Body of pancreas (tissue), 4 donors: ENCODE measurements at regions not wholly inside any gene's neighbourhood (a gene's known extent, or its start where the extent isn't known, plus 50 kb on each side); places are given as distances from the start of the nearest gene placed in this dataset.

Experiments used
- ATAC-seq: fragments of 150-250 bp; one replicate; pipeline ENCODE4 v1.9.1; 2016
- DNase-seq, 4 donors: peaks; one replicate each; pipeline ENCODE4 v3.0.0-alpha.2; 2019
- H3K27ac ChIP-seq, 4 donors: fragments of 200-600 bp; sonication (generic); 1 replicate in 3 of 4; 2 replicates in 1 of 4; pipeline versions ENCODE4 v1.5.1 to v1.6.1; 2016 to 2019; ENCODE audit warnings: mild to moderate bottlenecking in 1 of 4, mixed read lengths in 1 of 4, moderate library complexity in 1 of 4
- H3K27me3 ChIP-seq, 2 donors: fragments of 200-600 bp; sonication (generic); one replicate each; pipeline ENCODE4 v1.6.0; 2016; ENCODE audit warnings: mild to moderate bottlenecking in 1 of 2
- H3K36me3 ChIP-seq, 2 donors: fragments of 200-600 bp; sonication (generic); replicated peaks in 1 of 2; 2 replicates each; pipeline ENCODE4 v1.5.1; 2016; ENCODE audit warnings: low read depth in 2 of 2; ENCODE audit not compliant: insufficient read depth in 1 of 2
- H3K4me1 ChIP-seq: fragments of 200-600 bp; sonication (generic); one replicate; pipeline ENCODE4 v1.6.0; 2016
- H3K4me3 ChIP-seq, 2 donors: fragments of 200-600 bp; sonication (generic); 1 replicate in 1 of 2; 2 replicates in 1 of 2; pipeline ENCODE4 v1.5.1; 2016 to 2019
- H3K9me3 ChIP-seq, 3 donors: fragments of 200-600 bp; sonication (generic); 1 replicate in 2 of 3; 2 replicates in 1 of 3; pipeline ENCODE4 v1.5.1; 2016
- CTCF ChIP-seq, 7 experiments: fragments of 450-650 bp in 4 of 7; fragments of 200-600 bp in 3 of 7; sonication (generic) in 3 of 7; IDR thresholded peaks; one replicate each; pipeline ENCODE4 v1.5.1; 2016 to 2019; ENCODE audit warnings: antibody characterized with exemption in 7 of 7
- POLR2A ChIP-seq, 3 donors: fragments of 450-650 bp; IDR thresholded peaks; one replicate each; pipeline ENCODE4 v1.6.1; 2016; ENCODE audit warnings: antibody characterized with exemption in 3 of 3, mild to moderate bottlenecking in 2 of 3
- WGBS, 2 donors: methylation state at CpG; one replicate each; pipeline ENCODE4 v1.1.5; 2017; 5-methylcytosine and 5-hydroxymethylcytosine counted together
- intact Hi-C: fragments of 100-400 bp; cut with DNase I; formaldehyde crosslinking; loops from one replicate; pipeline ENCODE4 v1.15.1; 2023

- no peak for TF ChIP-seq CTCF (IDR thresholded peaks at IDR 0.05)
- no peak for TF ChIP-seq POLR2A (IDR thresholded peaks at IDR 0.05)
- DNase-seq (no peak), ATAC-seq (no peak)
- intact Hi-C loops = no loop called here
- 53 to 64% methylated on average over 1 of the region's 1 CpG for WGBS, 2 donors
- H3K4me3 ChIP-seq = no peak overlapping the region
- no peaks in the 10 kb centered on the region for H3K4me1 ChIP-seq
- no peaks in the 10 kb centered on the region for H3K36me3 ChIP-seq
- H3K27ac ChIP-seq = no peak overlapping the region
- H3K27me3 ChIP-seq = no peaks in the 10 kb centered on the region
- no peaks in the 10 kb centered on the region for H3K9me3 ChIP-seq
Observed at GRCh38 chr4:58602022-58602421, 1491.8 kb upstream of the IGFBP7 start.

GRCh38 chr4:58600290-58600689 lies 1490.1 kb upstream of the IGFBP7 start:
- H3K27ac ChIP-seq = no peak overlapping the region
- H3K36me3 ChIP-seq = no peaks in the 10 kb centered on the region
- DNase-seq (no peak), ATAC-seq (no peak)
- WGBS, 2 donors = 64 to 65% methylated on average over 2 of the region's 2 CpGs
- H3K27me3 ChIP-seq = no peaks in the 10 kb centered on the region
- H3K4me3 ChIP-seq = no peak overlapping the region
- H3K4me1 ChIP-seq = no peaks in the 10 kb centered on the region
- intact Hi-C loops = no loop called here
- no peak for TF ChIP-seq POLR2A (IDR thresholded peaks at IDR 0.05)
- H3K9me3 ChIP-seq = no peaks in the 10 kb centered on the region

GRCh38 chr4:58590722-58591121 lies 1480.5 kb upstream of the IGFBP7 start:
- H3K36me3 ChIP-seq = no peaks in the 10 kb centered on the region
- H3K27me3 ChIP-seq = no peaks in the 10 kb centered on the region
- no peak overlapping the region for H3K27ac ChIP-seq
- no peaks in the 10 kb centered on the region for H3K9me3 ChIP-seq
- no peaks in the 10 kb centered on the region for H3K4me1 ChIP-seq
- DNase-seq (no peak), ATAC-seq (no peak)
- intact Hi-C loops = no loop called here
- no peak overlapping the region for H3K4me3 ChIP-seq
- no peak for TF ChIP-seq POLR2A (IDR thresholded peaks at IDR 0.05)
- TF ChIP-seq CTCF (IDR thresholded peaks at IDR 0.05) = no peak
- WGBS, 2 donors = 51 to 53% methylated on average over 2 of the region's 2 CpGs

- Histone ChIP-seq H3K27ac (no peak overlapping the region), H3K27me3 (no peaks in the 10 kb centered on the region), H3K4me1 (no peaks in the 10 kb centered on the region), H3K4me3 (no peak overlapping the region), H3K36me3 (no peaks in the 10 kb centered on the region), H3K9me3 (no peaks in the 10 kb centered on the region)
- DNase-seq = no peak
- intact Hi-C loops = no loop called here
- WGBS, 2 donors = 73 to 75% methylated on average over 6 of the region's 6 CpGs
- TF ChIP-seq POLR2A (IDR thresholded peaks at IDR 0.05) (no peak), CTCF (IDR thresholded peaks at IDR 0.05) (no peak)
- ATAC-seq = no peak
Observed at GRCh38 chr4:58587856-58588255, 1477.7 kb upstream of the IGFBP7 start.

- TF ChIP-seq POLR2A (IDR thresholded peaks at IDR 0.05) = no peak
- no peak for TF ChIP-seq CTCF (IDR thresholded peaks at IDR 0.05)
- Histone ChIP-seq H3K36me3 (no peaks in the 10 kb centered on the region), H3K27me3 (no peaks in the 10 kb centered on the region), H3K4me3 (no peak overlapping the region), H3K9me3 (no peaks in the 10 kb centered on the region), H3K4me1 (no peaks in the 10 kb centered on the region), H3K27ac (no peak overlapping the region)
- intact Hi-C loops = no loop called here
- 4 to 24% methylated on average over 1 of the region's 1 CpG for WGBS, 2 donors
- DNase-seq (no peak), ATAC-seq (no peak)
Observed at GRCh38 chr4:58566260-58566659, 1456.1 kb upstream of the IGFBP7 start.
